GM10266 (cell line): ENCODE measurements at regions not wholly inside any gene's neighbourhood (a gene's known extent, or its start where the extent isn't known, plus 50 kb on each side); places are given as distances from the start of the nearest gene placed in this dataset.

Experiments used
- DNase-seq: peaks from one replicate; pipeline ENCODE4 v3.0.0; 2012; ENCODE audit errors: extremely low spot score
- CTCF ChIP-seq: IDR thresholded peaks from 2 replicates; pipeline ENCODE4 v1.5.1; 2012; ENCODE audit warnings: mild to moderate bottlenecking, low read depth; ENCODE audit not compliant: control insufficient read depth, insufficient read depth; ENCODE audit errors: missing control alignments

- DNase-seq: no peak
- TF ChIP-seq CTCF: no peak
These were observed 1612.1 kb upstream of the GOT2 start for GRCh38 chr16:60346256-60346655.

- no peak for TF ChIP-seq CTCF
- DNase-seq: no peak
These were observed 1603.6 kb upstream of the GOT2 start for GRCh38 chr16:60337671-60338070.

GRCh38 chr16:60331168-60331567 is 1597.1 kb upstream of the GOT2 start:
- DNase-seq: no peak
- TF ChIP-seq CTCF: no peak

GRCh38 chr16:60329108-60329507 is 1595.0 kb upstream of the GOT2 start:
- TF ChIP-seq CTCF: no peak
- no peak for DNase-seq

- no peak for TF ChIP-seq CTCF
These were observed 1594.0 kb upstream of the GOT2 start for GRCh38 chr16:60328152-60328551.

GRCh38 chr16:60318486-60318885 is 1584.4 kb upstream of the GOT2 start:
- DNase-seq: no peak
- no peak for TF ChIP-seq CTCF

More at GRCh38 chr16:60328152-60328551, 1594.0 kb upstream of the GOT2 start:
- DNase-seq: no peak

GRCh38 chr16:60310846-60311445 is 1576.8 kb upstream of the GOT2 start:
- TF ChIP-seq CTCF: no peak

More at GRCh38 chr16:60310846-60311445, 1576.8 kb upstream of the GOT2 start:
- no peak for DNase-seq
